GM19351 (cell line): ENCODE measurements at regions not wholly inside any gene's neighbourhood (a gene's known extent, or its start where the extent isn't known, plus 50 kb on each side); places are given as distances from the start of the nearest gene placed in this dataset.
"Not testable (repeated sequence)": the region's sequence is repeated elsewhere in the genome, so short reads cannot be mapped to it uniquely, and the experiment has no call there.

Experiments used
- ATAC-seq: cut with Tn5 transposase; IDR thresholded peaks from one replicate; pipeline ENCODE4 v1.9.1; 2021; ENCODE audit warnings: mild to moderate bottlenecking, moderate library complexity; ENCODE audit not compliant: unreplicated experiment

DNA sequence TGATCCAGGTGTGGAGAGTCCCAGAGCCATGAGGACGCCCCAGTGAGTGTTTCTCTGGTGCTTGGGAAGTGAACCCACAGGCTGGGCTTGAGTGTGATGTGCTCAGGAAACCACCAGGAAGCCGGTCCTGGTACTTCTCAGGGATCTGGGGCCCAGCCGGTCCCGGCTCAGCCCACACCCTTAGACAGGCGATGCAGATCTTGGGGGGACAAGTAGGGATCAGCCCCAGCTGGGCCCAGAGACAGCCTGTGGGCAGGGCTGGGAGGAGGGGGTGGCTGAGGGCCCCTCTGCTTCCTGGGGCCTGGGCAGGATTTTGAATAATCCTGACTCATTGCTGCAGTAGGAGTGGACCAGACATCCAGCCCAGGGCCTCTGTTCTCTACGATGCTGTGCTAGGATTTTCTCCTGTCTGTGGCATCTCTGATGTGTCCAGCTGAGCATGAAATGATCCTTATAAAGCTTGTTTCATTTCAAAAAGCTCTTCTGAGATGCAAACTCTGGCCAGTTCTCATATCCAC is 698.0 kb downstream of the PTPRU start:
- ATAC-seq = no peak

- no peak for ATAC-seq
These were observed 696.7 kb downstream of the PTPRU start for GRCh38 chr1:29933067-29933466.

DNA sequence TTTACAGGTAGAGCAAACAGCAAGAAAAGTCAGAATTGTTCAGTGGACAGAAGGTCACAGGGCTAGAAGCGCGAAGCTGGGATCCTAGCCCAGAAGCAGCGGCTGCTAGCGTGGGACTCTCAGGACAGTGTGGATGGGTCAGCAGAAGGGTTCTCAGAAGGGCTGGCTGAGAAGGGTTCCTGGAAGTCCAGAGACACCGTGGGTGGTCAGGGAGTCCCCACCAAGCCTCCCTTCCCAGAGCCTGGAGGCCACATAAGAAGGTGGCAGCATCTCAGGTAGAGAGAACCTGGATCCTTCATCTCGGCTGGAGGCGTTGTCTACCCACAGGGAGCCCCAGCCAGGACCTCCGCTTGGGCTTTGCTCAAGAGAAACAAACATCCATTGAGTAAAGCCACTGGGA is 696.3 kb downstream of the PTPRU start:
- no peak for ATAC-seq

GRCh38 chr1:29931477-29932175 is 695.3 kb downstream of the PTPRU start:
- no peak for ATAC-seq

DNA sequence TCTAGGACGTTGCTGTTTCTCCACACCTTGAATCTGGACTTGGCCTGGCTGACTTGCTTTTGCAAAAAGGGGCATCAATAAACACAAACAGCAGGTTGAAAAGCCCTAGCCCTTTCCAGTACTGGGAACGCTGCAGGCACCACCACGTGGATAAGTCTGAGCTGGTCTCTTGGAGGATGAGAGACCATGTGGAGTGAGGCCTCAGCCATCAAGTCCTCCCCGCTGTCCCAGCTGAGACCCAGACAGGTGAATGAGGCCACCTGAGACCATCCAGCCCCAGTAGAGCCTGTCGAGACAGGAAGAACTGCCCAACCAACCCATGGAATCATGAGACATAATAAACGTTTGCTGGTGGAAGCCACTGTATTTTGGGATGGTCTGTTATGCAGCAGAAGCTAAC is 688.7 kb downstream of the PTPRU start:
- ATAC-seq = no peak

GRCh38 chr1:29924017-29924431 is 687.7 kb downstream of the PTPRU start:
- no peak for ATAC-seq

GRCh38 chr1:29921741-29922140 is 685.4 kb downstream of the PTPRU start:
- no peak for ATAC-seq

GRCh38 chr1:29920784-29921183 is 684.5 kb downstream of the PTPRU start:
- ATAC-seq = no peak

DNA sequence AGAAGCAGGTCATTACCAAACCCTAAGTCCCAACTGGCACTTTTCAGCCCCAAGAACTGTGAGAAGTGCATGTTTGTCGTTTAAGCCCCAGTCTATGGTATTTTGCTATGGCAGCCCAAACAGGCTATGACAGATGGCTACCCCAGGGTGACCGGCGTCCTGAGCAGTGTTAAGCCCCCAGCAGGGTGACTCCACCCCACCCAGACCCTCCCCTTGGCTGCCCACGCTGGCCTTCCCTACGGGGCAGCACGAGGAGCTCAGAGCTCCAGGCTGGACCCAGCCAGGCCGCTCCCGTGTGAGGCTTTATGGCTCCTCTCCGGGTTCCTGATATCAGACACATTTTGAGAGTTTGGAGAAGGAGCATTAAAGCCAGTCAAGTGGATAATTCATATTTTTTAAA is 684.0 kb downstream of the PTPRU start:
- ATAC-seq = no peak

DNA sequence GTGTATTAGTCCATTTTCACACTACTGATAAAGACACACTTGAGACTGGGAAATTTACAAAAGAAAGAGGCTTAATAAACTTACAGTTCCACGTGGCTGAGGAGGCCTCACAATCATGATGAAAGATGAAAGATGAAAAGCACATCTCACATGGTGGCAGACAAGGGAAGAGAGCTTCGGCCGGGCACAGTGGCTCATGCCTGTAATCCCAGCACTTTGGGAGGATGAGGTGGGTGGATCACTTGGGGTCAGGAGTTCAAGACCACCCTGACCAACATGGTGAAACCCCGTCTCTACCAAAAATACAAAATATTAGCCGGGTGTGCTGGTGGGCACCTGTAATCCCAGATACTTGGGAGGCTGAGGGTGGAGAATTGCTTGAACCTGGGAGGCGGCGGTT is 682.7 kb downstream of the PTPRU start:
- ATAC-seq = not testable (repeated sequence)

- no peak for ATAC-seq
These were observed 680.5 kb downstream of the PTPRU start for GRCh38 chr1:29916656-29917369.

DNA sequence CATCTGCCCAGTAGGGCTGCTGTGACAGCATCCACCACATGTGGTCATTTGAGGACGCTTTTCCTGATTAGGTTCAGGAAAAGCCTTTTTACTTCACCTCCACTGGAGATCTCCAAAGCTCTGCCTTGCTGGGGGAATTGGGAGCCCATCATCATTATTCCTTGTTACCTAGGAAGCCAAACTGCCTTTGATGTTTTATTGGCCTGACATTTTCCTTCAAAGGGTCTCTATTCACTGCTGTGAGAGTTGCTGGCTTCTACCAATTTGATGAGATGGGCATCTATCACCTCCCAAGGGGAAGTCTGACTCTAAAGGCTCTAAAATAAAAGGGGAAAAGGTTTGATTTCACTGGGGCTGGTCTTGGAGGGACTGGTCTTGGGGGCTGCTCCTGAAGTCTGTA is 678.6 kb downstream of the PTPRU start:
- no peak for ATAC-seq

- no peak for ATAC-seq
These were observed 676.1 kb downstream of the PTPRU start for GRCh38 chr1:29912425-29912824.

DNA sequence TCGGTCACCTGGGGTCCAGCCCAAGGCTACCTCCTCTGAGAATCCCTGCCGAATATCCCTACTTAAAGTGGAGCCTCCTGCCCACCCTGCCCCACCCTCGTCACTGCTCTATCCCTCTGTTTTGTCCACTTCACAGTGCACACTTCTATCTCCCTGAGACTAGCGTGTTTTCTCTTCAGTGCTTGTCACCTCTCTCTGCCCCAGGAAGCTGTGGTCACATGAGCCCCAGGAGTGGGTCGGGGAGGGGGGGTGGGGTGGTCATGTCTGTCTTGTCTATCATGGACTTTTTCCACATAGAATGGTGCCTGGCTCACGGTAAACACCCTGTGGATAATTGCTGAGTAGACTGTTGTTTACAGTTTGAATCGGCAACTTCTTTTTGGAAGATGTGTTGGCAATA is 673.6 kb downstream of the PTPRU start:
- no peak for ATAC-seq

DNA sequence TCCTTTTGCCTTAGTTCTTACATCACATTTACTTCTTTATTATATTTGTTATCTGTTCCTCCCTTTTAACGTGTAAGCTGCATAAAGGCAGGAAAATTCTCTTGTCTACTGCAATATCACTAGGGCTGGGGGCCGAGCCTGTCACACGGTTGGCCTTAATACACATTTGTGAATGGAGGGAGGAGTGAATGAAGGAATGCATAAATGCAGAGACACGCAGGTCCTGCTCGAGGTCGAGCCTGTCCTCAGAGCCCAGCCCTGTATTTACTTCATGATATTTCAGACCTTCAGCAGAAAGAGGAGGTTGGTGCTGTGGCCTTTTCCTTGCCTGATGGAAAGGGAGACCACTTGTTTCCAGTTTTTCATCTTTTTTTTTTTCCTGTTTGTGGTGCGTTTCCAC is 671.3 kb downstream of the PTPRU start:
- ATAC-seq = no peak

- ATAC-seq = no peak
These were observed 670.6 kb downstream of the PTPRU start for GRCh38 chr1:29906927-29907326.

DNA sequence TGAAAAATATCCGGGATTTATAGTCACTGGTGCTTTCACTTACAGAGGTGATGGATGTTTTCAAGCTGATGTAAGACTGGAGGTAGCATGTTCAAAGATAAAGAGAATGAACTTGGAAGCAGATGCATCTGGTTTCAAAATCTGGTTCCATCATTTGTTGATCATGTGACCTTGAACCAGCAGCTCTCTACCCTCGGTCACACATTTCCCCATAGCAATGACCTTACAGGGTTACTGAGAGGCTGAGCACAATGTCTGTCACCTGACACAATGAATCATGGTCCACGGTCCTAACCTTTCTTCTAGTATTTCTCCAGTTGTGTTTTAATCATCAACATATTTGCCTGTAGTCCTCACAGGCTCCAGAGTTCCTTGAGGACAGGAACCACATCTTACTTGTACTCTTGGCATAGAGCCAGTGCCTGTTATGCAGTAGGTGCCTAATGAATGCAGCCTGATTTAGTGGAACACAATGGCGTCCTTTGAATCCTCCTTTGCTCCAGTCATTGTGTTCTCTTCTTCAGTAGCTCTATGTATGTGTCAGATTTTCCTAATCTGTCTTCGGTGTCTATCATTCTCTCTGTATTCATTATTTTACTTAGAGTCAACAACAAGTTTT is 667.3 kb downstream of the PTPRU start:
- no peak for ATAC-seq

GRCh38 chr1:29901624-29902325 is 665.5 kb downstream of the PTPRU start:
- ATAC-seq = no peak

DNA sequence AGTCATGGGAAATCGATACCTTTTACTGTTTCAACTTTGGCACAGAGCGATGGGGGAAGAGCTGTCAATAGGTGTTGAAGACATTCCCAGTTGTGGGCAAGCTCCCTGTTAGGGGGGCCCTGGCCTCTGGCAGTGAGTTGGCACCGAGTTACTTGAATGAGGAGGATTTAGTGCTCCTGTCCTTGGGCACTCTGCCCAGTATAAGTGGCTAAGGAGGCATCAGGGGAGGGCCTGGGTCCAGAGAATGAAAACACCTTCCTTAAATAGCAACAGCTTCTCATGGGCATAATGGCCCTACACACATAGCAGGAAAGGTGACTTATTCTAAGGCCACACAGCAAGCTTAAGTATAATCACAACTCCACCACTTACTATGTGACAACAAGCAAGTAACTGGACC is 664.4 kb downstream of the PTPRU start:
- ATAC-seq = no peak

DNA sequence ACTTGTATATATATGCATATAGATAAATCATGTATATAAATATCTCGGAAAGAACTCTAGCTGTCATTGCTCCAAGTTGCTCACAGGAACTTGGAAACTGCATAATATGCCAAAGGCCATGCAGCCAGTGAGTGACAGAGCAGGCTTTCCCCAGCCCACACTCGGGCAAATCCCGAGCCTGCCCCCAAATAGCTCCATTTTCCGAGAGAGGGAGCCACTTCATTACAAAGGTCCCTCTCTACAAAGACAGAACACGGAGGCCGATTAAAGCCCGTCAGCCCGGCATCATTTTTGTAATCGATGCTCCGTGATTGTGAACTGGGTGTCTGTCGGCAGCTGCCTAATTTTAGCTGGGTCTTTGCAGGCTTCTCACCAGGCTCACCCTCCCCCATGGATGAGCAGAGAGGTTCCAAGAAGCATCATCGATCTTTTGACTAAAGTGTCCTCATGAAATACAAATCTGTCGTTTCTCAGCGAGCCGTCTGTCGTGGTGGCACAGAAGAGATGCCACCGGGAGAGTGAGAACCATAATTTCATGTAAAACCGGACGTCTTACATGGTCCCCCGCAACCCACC is 663.9 kb downstream of the PTPRU start:
- ATAC-seq = no peak
